ENCODE measurements at regions not wholly inside any gene's neighbourhood (a gene's known extent, or its start where the extent isn't known, plus 50 kb on each side); places are given as distances from the start of the nearest gene placed in this dataset.
"Not testable (repeated sequence)": the region's sequence is repeated elsewhere in the genome, so short reads cannot be mapped to it uniquely, and the experiment has no call there.

DNA sequence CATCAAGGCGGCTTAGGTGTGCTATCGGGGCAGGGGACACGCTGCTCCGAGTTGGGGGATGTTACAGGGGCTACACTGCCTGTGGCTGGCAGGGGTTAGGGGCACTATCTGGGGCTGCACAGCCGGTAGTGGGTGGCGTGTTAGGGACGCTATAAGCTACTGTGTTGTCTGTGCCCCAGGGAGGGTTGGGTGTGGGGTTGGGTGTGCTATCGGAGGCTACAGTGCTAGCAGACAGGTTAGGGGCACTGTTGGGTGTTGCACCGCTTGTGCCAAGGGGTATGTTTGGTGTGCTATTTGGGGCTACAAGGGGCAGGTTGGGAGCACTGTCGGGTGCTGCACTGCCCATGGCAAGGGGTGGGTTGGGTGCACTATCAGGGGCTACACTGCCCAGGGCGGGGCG lies 120.2 kb upstream of the VPREB1 start:
- H3K27ac ChIP-seq (ENCODE audit: low read length) = no peak overlapping the region
- peaks cover 3% of the 10 kb centered on the region; the same call in 1 of the 2 replicates for H3K4me1 ChIP-seq (ENCODE audit: insufficient read depth, low read length)
- peaks cover 94% of the 10 kb centered on the region for H3K27me3 ChIP-seq (ENCODE audit: insufficient read depth, low read length)

DNA sequence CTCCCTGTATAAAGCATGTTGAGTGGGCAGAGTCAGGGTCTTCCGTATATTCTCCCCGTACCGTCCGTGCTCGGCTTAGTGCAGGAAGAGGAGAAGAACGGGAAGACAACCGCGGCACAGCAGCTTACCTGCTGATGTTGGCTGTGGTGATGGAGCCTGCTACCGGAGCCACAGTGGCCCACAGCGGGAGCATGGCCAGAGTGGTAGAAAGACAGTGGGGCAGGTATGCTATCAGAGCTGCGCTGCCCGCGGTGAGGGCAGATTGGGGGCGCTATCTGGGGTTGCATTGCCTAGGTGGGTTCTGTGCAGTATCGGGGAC lies 120.7 kb upstream of the VPREB1 start:
- peaks cover 94% of the 10 kb centered on the region for H3K27me3 ChIP-seq (ENCODE audit: insufficient read depth, low read length)
- H3K36me3 ChIP-seq (ENCODE audit: insufficient read depth, low read depth, low read length) = no peaks in the 10 kb centered on the region

More for the DNA sequence above, 120.2 kb upstream of the VPREB1 start:
- Histone ChIP-seq H3K4me3 (ENCODE audit: low read length) (no peak overlapping the region), H3K9me3 (ENCODE audit: insufficient read depth, low read depth, low read length) (no peaks in the 10 kb centered on the region), H3K36me3 (ENCODE audit: insufficient read depth, low read depth, low read length) (no peaks in the 10 kb centered on the region), H3K9ac (ENCODE audit: low read depth, low read length) (no peak overlapping the region)

DNA sequence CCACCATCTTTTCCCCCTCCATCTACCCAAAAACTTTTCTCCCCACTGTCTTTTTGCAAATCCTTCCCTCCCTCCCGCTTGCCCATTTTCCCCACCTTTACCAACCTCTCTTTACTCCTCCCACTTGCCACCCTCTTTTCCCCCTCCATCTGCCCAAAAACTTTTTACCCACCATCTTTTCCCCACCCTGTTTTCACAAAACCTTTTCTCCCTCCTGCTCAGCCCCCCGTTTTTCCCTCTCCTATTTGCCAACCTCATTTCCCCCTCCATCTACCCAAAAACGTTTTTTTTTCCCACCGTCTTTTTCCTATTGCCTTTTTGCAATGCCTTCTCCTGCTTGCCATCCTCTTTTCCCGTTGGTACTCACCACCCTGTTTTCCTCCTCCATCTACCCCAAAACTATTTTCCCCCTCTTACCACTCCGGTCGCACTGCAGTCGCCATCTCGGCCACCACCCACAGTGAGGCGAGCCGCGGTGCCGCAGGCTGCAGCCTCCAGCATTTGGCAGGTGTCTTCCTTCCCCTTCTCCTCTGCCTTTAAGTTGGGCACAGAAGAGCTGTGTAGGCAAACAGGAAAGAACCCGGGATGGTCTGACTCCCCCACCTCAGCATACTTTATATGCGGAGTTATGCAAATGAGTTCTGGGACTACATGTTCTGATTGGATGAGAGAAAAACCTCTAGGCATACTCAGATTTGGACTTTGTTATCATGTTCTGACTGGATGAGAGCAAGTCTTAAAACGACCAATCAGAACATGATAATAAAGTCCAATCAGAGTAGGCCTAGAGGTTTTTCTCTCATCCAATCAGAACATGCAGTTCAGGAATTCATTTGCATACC lies 121.2 kb upstream of the VPREB1 start:
- H3K9ac ChIP-seq (ENCODE audit: low read depth, low read length) = no peak overlapping the region
- H3K4me3 ChIP-seq (ENCODE audit: low read length) = no peak overlapping the region
- H3K9me3 ChIP-seq (ENCODE audit: insufficient read depth, low read depth, low read length) = no peaks in the 10 kb centered on the region
- peaks cover 3% of the 10 kb centered on the region; the same call in 1 of the 2 replicates for H3K4me1 ChIP-seq (ENCODE audit: insufficient read depth, low read length)
- peaks cover 94% of the 10 kb centered on the region for H3K27me3 ChIP-seq (ENCODE audit: insufficient read depth, low read length)
- H3K36me3 ChIP-seq (ENCODE audit: insufficient read depth, low read depth, low read length) = no peaks in the 10 kb centered on the region
- no peak overlapping the region for H3K27ac ChIP-seq (ENCODE audit: low read length)

More for the DNA sequence above, 120.7 kb upstream of the VPREB1 start:
- H3K9ac ChIP-seq (ENCODE audit: low read depth, low read length) = no peak overlapping the region
- H3K27ac ChIP-seq (ENCODE audit: low read length) = no peak overlapping the region
- peaks cover 3% of the 10 kb centered on the region; the same call in 1 of the 2 replicates for H3K4me1 ChIP-seq (ENCODE audit: insufficient read depth, low read length)
- no peak overlapping the region for H3K4me3 ChIP-seq (ENCODE audit: low read length)
- no peaks in the 10 kb centered on the region for H3K9me3 ChIP-seq (ENCODE audit: insufficient read depth, low read depth, low read length)

DNA sequence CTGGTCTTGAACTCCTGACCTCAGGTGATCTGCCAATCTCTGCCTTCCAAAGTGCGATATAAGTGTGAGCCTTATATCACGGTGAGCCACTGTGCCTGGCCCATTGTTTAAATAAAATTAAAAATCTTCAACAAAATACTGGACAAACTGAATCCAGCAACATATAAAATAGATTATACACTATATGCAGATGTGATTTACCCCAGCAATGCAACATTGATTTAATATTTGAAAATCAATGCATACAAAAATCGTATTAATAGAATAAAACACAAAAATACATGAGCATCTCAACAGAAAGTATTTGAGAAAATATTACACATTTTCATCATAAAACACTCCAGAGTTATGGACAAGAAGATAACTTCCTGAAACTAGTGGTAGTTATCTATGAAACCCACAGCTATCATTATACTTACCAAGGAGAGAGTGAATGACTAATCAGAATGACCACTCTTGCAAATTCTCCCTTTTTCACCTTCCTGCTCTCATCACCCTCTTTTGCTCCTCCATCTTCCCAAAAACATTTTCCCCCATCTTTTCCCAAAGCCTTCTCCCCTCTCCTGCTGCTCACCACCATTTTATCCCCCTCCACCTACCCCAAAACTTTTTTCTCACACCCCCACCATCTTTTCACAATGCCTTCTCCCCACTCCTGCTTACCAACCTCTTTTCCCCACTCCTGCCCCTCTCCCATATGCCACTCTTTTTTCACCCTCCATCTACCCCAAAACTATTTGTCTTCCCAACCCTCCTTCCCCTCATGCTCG lies 122.1 kb upstream of the VPREB1 start:
- Histone ChIP-seq H3K4me3 (ENCODE audit: low read length) (no peak overlapping the region), H3K4me1 (ENCODE audit: insufficient read depth, low read length) (peaks cover 3% of the 10 kb centered on the region; the same call in 1 of the 2 replicates), H3K27me3 (ENCODE audit: insufficient read depth, low read length) (peaks cover 88% of the 10 kb centered on the region), H3K36me3 (ENCODE audit: insufficient read depth, low read depth, low read length) (no peaks in the 10 kb centered on the region), H3K27ac (ENCODE audit: low read length) (no peak overlapping the region), H3K9me3 (ENCODE audit: insufficient read depth, low read depth, low read length) (no peaks in the 10 kb centered on the region), H3K9ac (ENCODE audit: low read depth, low read length) (no peak overlapping the region)

DNA sequence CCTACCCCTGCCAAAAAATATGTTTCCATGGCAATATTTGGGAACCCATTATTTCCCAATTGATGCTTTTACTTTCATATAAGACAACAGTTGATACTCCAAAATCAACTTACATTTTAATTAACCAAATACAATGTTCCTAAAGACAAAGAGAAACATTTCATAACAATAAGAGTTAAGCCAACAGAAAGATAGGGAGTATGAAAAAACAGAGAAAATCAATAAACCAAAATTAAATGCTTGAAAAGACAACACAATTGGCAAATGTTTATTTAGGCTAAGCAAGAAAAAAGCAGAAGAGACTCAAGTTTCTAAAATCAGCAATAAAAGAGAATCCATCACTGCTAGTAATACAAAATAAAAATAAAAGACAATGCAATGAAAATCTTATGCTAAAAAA lies 123.1 kb upstream of the VPREB1 start:
- peaks cover 77% of the 10 kb centered on the region for H3K27me3 ChIP-seq (ENCODE audit: insufficient read depth, low read length)
- no peak overlapping the region for H3K9ac ChIP-seq (ENCODE audit: low read depth, low read length)
- no peaks in the 10 kb centered on the region for H3K9me3 ChIP-seq (ENCODE audit: insufficient read depth, low read depth, low read length)

DNA sequence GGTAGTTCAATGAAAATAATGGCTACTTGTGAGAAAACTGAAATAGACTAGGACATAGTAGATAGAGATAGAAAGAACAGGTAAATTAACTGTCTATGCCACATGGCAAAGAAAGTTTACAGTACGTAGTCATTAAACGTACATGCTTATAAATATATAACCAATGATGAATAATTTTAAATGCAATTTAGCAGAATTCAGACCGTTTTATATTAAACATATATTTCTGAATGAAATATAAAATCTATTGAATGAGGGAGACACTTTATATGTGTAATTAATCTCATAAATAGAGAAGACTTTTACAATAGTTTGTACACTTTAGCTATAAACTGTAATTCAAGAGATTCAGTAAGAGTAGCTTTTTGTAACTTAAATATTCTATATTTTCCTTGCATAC lies 124.4 kb upstream of the VPREB1 start:
- Histone ChIP-seq H3K4me3 (ENCODE audit: low read length) (no peak overlapping the region), H3K36me3 (ENCODE audit: insufficient read depth, low read depth, low read length) (no peaks in the 10 kb centered on the region), H3K4me1 (ENCODE audit: insufficient read depth, low read length) (no peaks in the 10 kb centered on the region), H3K9ac (ENCODE audit: low read depth, low read length) (no peak overlapping the region), H3K27ac (ENCODE audit: low read length) (no peak overlapping the region), H3K27me3 (ENCODE audit: insufficient read depth, low read length) (peaks cover 64% of the 10 kb centered on the region), H3K9me3 (ENCODE audit: insufficient read depth, low read depth, low read length) (no peaks in the 10 kb centered on the region)

More for the DNA sequence above, 123.1 kb upstream of the VPREB1 start:
- Histone ChIP-seq H3K4me1 (ENCODE audit: insufficient read depth, low read length) (peaks cover 1% of the 10 kb centered on the region; the same call in 1 of the 2 replicates), H3K36me3 (ENCODE audit: insufficient read depth, low read depth, low read length) (no peaks in the 10 kb centered on the region), H3K27ac (ENCODE audit: low read length) (no peak overlapping the region), H3K4me3 (ENCODE audit: low read length) (no peak overlapping the region)

DNA sequence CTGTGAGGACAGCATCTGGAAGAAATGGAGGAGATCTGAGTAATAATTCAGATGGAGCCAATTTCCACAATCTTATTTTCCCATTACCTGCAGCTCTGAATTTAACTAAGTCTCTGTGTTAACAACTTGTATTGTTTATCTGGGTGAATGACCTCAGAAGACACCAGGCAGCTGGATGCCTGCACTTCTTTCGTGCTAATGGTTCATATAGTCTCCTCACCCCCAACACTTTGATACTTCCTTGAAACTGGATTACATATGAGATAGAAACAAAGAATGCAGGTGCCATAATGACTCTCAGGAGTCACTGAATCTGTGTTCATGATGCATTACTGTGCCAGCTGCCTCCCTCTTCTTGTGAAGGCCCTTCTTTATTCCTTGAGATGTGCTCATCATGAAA lies 125.6 kb upstream of the VPREB1 start:
- Histone ChIP-seq H3K36me3 (ENCODE audit: insufficient read depth, low read depth, low read length) (no peaks in the 10 kb centered on the region), H3K27ac (ENCODE audit: low read length) (no peak overlapping the region), H3K9ac (ENCODE audit: low read depth, low read length) (no peak overlapping the region), H3K4me3 (ENCODE audit: low read length) (no peak overlapping the region), H3K27me3 (ENCODE audit: insufficient read depth, low read length) (peaks cover 57% of the 10 kb centered on the region), H3K9me3 (ENCODE audit: insufficient read depth, low read depth, low read length) (no peaks in the 10 kb centered on the region), H3K4me1 (ENCODE audit: insufficient read depth, low read length) (no peaks in the 10 kb centered on the region)

DNA sequence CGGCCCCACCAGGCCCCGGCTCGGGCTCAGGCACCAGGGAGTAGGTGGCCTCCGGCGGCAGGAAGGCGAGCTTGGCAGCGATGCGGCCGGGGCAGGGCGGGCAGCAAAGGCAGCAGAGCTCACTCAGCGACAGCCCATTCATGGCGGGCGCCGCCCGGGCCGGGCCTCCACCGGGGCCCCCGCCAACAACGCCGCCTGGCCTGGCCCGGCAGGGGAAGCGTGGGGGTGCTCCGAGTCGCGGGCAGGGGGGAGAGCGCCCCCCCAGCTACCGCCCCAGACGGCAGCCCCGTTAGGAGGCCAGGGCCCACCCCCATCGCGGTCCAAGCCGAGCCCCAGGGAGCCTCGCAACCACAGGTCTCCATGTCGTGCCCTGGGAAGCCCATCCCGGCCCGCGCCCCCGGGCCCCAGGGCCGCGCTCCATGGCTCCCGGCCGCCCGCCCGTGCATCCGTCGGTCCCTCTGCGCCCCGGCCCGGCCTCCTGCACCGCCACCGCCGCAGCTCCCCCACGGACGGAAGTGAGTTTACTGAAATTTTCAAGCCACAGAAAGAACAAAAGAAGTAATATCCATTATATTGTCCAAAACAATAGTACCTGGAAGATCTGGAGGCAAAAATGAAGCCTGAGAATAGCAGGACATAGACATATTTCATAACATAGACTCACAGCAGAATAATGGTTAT lies 126.6 kb upstream of the VPREB1 start:
- H3K27ac ChIP-seq (ENCODE audit: low read length); H3K9ac ChIP-seq (ENCODE audit: low read depth, low read length); H3K9me3 ChIP-seq (ENCODE audit: insufficient read depth, low read depth, low read length); H3K4me1 ChIP-seq (ENCODE audit: insufficient read depth, low read length); H3K4me3 ChIP-seq (ENCODE audit: low read length); H3K36me3 ChIP-seq (ENCODE audit: insufficient read depth, low read depth, low read length): not testable (repeated sequence)
- H3K27me3 ChIP-seq (ENCODE audit: insufficient read depth, low read length) = peaks cover 55% of the 10 kb centered on the region

DNA sequence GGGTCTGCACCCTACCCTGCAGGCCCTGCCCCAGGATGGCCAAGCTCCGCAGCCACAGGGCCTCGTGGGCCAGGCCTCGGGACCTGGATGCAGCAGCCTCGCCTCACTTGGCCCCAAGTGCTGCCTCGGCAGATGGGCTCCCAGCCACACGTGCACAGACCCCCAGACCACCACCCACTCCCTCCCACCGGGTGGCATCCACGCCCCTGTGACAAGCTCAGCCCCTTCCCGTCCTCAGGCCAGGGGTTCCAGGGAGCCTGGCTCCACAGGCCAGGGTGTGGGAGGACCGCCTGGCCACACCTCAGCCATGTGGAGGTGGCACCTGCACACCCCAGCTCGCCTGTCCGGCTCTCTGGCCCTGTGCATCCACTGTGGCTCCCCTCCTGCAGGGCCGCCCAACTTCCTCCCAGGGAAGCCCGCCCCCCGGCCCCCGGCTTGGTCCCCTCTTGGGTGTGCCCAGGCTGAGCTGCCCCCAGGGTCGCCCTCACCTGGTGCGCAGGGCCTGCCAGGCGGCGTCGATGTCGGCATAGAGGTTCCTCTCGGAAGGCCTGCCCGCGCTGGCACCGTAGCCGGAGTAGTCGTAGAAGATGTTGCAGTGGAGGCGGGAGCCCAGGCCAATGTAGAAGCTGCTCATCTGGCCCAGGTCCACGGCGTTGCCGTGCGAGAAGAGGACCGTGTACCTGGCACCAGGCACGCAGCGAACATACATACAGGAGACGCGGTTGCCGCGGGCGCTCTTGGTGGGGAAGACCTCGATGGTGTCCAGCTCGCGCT lies 127.4 kb upstream of the VPREB1 start:
- H3K9ac ChIP-seq (ENCODE audit: low read depth, low read length); H3K4me3 ChIP-seq (ENCODE audit: low read length); H3K9me3 ChIP-seq (ENCODE audit: insufficient read depth, low read depth, low read length); H3K27ac ChIP-seq (ENCODE audit: low read length); H3K4me1 ChIP-seq (ENCODE audit: insufficient read depth, low read length); H3K36me3 ChIP-seq (ENCODE audit: insufficient read depth, low read depth, low read length): not testable (repeated sequence)
- peaks cover 55% of the 10 kb centered on the region for H3K27me3 ChIP-seq (ENCODE audit: insufficient read depth, low read length)

DNA sequence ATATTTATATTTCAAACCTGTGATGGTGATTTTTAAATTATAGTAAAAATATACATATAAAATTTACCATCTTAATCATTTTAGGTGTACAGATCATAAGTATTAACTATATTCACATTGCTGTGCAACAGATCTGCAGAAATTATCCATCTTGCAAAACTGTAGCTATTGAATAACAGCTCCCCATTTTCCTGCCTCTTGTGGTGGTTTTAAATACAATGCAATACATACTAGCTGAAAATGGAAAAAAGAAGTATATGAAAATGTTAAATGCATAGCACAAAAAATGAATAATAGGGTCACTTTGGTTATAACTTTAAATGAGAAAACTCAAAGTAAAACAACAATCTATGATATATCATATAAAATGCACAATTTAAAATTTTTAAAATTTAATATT lies 130.9 kb upstream of the VPREB1 start:
- no peak overlapping the region for H3K27ac ChIP-seq (ENCODE audit: low read length)
- no peak overlapping the region for H3K4me3 ChIP-seq (ENCODE audit: low read length)
- H3K9me3 ChIP-seq (ENCODE audit: insufficient read depth, low read depth, low read length) = no peaks in the 10 kb centered on the region
- H3K27me3 ChIP-seq (ENCODE audit: insufficient read depth, low read length) = peaks cover 54% of the 10 kb centered on the region
- no peaks in the 10 kb centered on the region for H3K4me1 ChIP-seq (ENCODE audit: insufficient read depth, low read length)
- H3K9ac ChIP-seq (ENCODE audit: low read depth, low read length) = no peak overlapping the region
- no peaks in the 10 kb centered on the region for H3K36me3 ChIP-seq (ENCODE audit: insufficient read depth, low read depth, low read length)
